Activated CD8-positive, alpha-beta memory T cell treated with anti-CD3 and anti-CD28 coated beads, Interleukin-2, amount 50 U/mL, for 48 hours (primary cell): ENCODE measurements at regions not wholly inside any gene's neighbourhood (a gene's known extent, or its start where the extent isn't known, plus 50 kb on each side); places are given as distances from the start of the nearest gene placed in this dataset.

Experiments used
- DNase-seq: peaks from one replicate; pipeline ENCODE4 v3.0.0-alpha.2; 2020

DNA sequence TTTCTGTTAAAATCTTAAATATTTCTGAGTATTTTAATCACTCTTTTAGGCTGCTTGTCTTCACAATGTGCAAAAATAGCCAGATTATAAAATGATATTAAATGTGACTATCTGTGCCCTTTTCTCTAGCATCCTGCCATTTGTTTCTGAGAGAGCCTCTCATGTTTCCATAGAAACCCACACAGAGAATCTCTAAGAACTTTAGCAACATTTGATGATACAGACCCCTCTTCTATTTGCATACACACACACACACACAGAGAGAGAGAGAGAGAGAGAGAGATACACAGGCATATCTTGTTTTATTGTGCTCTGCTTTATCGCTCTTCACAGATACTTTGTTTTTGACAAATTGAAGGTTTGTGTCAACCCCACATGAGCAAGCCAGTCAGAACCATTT, 134.5 kb upstream of the DDX18 start:
- DNase-seq, result no peak

DNA sequence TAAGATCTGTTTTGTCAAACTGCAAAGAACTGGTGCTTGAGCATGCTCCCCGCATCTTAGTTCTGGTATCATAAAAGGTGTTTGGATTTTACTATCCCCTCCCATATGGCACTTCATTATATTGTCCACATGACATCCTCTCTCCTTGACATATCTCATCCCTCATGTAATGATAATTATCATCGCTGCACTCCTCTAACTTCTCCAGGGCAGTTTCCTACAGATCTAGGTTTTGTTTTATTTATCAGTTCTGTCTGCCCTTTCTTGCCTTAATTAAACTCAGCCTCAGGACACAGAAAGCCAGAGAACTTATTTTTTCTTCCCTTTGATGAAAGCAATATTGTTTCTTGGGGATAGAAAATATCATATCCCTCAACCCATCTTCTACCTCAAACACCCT, 129.6 kb upstream of the DDX18 start:
- no peak for DNase-seq

DNA sequence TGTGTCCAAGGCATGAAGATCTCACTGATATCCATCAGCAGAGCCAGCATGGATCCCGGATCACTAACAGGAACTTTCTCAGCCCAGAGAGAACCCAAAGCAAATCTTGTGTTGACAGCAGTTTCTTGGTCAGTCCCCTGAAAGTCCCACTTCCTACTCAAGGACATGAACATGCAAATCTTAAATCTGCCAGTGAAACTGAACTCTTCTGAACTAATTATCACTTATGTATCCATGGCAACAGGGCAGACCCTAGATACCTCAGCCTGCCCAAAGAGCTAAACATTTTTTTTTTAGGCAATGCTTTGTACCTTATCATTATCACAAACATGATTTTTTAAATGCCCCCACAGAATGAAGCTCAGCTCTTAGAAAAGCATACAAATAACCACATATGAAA, 127.8 kb upstream of the DDX18 start:
- no peak for DNase-seq

DNA sequence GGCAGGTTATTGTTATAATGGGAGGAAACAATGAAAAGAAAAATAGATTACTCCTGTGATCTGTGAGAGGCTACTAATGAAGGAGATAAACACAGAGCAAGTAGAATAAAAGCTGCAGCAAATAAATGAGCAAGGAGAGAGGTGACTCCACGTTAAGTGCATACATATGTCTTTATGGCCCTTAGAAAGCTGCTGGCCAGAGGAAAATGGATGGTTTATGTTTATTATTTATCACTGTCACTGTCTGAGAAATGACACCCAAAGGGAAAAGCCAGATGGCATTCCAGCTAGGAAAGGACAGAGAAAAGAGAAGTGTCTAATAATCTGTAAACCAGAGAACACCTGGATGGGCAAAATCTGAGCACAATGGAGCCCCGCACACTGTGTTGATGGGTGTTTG, 122.9 kb upstream of the DDX18 start:
- DNase-seq, result no peak

DNA sequence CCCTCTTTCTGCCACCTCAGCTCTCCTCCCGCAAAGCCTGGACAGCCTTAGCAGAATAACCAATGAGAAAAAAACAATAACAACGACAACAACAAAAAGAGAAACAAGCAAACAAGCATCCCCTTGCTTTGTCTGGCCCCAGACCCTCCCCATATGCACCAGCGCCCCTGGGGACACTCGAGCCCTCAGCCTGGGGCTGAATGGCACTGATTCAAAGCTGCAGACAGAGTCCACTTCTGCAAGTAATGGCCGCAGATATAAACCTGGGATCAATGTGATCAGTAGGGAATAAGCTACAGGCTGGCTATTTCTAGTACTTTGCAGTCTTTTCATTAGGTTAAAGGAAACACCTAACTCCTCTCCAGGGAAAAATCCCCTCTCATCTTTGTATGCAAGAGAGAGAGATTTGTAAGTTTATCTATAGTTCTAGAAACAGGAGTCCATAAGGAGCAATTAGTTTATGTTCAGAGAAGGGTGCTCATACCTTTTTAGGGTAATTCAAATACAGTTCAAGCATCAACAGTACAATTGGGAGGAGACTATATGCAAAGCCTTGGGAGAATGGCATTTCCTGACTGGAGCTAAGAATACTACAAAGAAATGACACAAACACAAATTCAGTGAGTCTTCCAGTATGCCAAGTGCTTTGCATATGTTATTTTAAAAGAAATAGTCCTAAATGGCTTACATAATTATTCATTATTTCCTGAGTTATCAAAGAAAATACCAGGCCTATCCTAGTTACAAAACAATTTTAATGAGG, 122.3 kb upstream of the DDX18 start:
- no peak for DNase-seq

DNA sequence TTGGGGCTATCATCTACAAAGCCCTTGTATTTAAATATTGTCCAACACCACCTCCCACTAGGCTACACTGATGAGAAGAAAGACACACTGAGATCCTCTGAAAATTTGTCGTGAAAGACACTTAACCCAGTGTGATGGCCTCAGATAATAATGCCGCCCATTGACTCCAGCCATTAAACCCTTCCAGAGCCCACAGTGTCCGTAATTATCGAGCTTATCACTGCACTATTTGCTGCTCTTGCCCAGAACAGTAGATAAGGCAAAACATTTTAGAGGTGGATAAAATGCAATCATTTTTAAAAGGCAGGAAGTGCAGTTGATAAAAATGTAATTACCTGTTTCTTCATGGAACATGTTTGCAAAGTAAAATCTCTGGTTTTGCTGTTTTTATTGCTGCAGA, 121.3 kb upstream of the DDX18 start:
- DNase-seq, result no peak

DNA sequence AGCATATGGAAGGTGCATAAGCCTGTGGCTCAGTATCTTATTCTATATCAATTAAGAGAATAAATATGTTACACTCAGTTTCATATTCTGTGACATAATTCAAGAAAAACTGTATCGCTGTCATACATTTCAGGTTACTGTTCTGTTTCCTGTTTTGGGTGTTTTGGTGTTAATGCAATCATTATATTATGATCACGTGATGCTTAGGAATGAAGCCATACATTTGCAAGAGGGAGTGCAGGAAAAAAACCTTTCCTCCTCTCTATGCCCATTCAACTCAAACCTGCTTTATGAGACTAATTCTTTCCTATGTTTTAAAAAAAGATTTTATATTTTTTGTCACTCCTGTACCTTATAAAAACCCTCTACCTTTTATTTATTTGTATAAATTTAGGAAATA, 120.8 kb upstream of the DDX18 start:
- no peak for DNase-seq

DNA sequence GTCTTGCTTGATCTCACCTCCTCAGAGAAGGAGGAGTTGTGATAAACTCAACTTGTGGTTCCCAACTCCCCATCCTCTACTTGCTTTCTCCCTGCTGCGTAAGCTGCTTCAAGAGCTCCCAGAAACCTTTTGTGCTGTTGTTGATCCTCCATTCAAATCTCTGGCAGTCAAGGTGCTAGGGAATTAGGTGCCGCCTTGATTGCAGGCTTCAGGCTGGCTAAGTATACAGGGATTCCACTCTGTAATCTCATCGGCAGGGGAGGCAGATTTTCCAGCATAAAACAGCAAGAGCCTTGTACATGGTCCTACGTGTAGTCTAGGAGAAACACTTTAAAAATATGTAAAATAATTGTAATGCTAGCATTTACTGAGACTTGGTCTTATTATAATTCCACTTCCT, 116.2 kb upstream of the DDX18 start:
- no peak for DNase-seq

DNA sequence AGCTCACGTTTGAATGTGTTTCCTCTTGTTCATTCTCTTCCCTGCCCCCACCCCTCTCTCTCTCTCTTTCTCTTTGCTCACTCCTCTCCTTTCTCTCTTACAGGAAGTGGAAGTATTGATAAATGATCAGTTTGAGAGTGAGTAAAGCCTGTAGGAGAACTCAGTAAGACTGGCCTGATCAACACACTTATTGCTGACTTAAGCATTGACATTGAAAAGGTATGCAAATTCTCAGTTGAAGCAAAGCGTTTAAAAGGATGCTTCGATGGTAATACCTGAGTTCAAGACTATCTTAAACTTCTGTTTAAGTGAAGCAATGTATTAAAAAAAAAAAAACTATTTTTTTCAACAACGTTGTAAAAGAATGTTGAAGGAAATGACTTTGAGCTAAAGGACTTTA, 115.7 kb upstream of the DDX18 start:
- no peak for DNase-seq

DNA sequence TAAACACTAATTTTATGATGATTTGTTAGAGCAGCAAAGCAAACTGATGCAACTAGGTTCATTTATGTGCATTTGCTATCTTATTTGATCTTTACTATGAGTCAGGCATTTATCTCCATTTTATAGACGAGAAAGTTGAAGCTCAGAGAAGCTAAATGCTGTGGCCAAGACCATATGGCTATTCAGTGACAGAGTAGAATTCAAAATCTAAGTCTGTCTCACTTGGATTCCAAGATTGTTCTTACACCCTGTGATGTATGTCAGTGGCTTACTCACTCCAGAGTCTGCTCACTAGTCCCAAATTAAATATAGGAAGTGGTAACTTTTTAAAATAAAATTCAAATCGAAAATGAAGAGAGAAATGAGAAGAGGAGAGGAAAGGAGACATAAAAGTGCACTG, 114.0 kb upstream of the DDX18 start:
- no peak for DNase-seq

DNA sequence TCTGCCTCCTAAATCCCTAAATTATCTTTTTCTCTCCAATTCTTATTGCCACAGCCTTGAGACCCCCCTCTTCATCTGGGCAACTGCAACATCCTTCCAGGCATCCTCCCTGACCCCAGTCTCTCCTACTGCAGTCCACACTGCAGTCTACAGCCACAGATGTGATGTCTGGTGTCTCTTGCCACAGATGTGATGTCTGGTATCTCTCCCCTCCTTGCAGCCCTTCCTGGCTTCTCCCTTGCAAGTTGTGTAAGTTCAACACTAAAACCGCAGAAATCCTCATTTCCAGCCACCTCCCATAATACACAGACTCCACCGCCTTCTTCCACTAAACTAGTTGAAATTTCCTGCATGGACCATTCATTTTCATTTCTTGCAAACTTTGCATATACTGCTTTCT, 113.1 kb upstream of the DDX18 start:
- DNase-seq, result no peak

DNA sequence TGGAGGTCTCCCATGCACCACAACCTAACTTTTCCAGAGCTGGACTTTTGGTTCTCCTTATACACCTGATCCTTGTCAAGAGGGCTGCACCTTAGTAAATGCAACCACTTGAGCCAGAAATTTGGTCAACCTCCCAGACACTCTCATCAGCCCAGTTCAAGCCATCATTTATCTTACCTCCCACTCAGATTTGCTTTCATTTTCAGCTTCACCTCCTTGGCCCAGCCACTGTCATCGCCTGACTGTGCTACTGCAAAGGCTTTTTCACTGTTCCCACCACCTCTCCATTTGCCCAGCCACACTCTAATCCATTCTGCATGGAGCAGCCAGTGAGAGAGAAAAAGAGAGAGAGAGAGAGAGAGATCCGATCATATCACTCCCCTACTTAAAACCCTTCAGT, 112.4 kb upstream of the DDX18 start:
- DNase-seq, result no peak

DNA sequence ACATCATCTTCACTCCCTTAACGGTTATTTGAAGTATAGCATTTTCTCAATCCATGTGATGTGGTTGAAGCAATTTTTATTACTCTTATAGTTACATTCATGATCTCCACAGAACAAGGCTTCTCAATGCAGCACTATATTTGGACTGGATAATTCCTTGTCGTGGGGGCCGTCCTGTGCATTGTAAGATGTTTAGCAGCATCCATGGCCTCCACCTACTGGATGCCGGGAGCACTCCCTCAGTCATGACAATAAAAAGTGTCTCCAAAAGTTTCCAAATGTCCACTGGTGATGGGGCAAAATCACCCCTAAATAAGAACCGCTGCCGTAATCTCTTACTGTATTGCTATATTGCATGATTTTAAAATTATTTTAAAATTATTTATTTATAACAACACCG, 110.6 kb upstream of the DDX18 start:
- DNase-seq, result no peak

DNA sequence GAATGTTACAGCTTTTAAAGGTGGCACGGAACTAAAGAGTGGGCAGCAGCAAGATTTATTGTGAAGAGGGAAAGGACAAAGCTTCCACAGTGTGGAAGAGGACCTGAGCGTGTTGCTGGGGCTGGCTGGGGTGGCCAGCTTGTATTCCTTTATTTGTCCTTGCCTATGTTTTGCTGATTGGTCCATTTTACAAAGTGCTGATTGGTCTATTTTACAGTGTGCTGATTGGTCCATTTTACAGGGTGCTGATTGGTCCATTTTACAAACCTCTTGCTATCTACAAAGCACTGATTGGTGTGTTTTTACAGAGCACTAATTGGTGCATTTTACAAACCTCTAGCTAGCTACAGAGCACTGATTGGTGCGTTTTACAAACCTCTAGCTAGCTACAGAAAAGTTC, 109.7 kb upstream of the DDX18 start:
- no peak for DNase-seq

DNA sequence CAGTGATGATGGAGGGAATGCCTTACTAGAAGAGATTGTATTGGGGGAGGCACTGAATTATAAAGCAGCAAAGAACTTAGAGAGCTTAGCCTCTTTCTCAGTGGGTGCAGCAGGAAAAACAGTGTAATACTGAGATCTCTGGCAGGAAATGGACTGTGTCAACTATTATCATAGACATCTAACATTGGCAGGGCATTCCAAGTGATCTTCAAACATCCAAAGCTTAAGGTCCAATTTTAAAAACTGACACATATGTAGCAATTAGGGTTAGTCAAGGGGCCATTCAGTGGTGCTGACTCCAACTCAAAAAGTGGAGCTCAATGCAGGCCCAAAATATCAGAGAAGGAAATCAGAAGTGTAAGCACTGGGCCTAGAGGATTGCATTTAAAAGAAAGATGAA, 106.6 kb upstream of the DDX18 start:
- DNase-seq, result no peak

DNA sequence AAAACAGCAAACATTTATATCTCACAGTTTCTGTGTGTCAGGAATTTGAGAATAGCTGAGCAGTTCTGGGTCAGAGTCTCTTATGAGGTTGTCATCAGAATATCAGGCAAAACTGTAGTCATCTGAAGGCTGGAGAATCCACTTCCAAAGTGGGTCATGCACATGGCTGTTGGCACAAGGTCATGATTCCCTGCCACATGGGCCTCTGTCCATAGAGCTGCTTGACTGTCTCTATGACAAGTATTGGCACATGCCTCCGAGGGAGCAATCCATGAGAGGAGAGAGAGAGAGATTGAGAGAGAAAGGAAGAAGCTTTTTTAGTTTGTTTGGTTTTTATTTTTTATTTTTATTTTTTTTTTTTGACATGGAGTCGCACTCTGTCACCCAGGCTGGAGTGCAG, 101.8 kb upstream of the DDX18 start:
- no peak for DNase-seq

DNA sequence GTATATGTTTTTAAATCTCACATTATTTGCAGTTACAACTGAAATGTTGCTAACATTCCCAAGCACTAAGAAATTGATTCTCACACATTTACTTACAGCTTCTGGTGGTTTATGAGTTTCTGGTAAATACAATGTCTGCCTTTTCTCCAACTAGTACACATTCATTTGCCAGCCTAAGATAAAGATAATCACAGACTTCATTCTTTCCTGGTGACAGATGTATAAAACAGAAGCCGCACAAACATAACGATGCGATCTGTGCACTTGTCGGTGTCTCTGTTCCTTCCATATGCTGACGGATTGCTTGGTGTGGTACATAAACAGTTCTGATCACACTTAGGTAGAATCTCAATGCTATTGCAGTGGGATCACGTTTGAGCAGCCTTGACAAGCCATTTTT, 100.4 kb upstream of the DDX18 start:
- no peak for DNase-seq

DNA sequence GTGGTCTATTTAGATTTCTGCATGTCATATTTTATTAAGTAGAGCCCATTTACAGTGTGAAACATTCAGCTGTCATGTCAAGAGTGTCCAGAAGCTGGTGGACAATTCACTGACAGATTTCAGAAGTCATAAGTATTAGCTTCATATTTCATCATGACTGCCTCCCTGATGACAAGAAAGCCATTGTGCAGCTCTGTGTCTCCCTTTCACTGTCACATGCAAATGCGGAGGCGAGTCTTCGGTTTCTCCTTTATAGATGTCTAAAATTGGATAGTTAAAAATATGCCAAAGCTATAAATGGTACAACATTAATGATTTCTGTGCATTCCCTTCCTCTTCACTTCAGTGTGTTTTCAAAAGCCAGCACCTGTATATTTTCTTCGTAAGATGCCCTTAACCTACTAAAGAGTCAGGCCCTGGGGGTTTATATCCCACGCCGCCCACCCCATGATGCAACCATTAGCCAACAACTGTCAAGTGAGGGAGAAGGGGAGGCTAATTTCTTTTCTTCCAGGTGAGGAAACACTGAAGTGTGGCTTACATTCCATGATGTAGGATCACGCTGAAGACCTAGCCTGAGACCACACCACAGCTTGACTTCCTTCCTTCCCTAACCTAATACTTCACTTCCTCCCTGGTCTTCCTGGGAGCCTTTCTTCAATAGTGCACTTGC, 99.6 kb upstream of the DDX18 start:
- no peak for DNase-seq

DNA sequence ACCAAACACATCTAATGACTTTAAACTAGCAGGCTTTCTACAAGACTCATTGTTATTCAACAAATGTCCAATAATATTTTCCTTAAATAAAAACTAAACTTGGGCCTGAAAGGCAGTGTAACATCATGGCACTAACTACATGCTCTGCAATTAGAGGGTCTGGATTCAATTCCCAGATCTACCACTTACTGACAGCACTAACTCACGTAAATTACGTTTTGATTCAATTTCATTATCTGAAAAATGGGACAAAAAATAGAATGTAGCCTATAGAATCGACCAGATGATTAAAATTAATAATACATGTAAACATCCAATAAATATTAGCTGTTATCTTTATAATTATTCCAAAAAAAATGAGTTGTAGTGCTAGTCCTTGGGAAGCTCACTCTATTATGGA, 98.0 kb upstream of the DDX18 start:
- DNase-seq, result no peak

DNA sequence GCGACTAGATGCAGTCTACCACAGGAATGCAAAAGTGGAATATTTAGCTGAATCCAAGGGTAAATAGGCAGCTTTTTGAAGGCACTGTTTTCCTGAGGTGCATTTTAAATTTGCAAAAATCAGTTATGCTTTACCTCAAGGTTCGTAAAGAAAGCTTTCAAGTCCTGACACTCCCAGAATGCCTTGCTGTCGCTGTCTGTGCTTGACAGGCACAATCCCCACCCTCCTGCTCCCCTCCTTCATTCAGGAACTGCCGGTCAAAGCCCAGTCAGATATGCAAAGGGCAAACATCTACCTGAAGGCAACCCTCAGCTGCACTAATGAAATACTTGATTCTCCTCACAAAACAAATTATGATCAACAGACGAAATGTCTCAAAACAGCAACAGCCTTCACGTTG, 97.4 kb upstream of the DDX18 start:
- no peak for DNase-seq

DNA sequence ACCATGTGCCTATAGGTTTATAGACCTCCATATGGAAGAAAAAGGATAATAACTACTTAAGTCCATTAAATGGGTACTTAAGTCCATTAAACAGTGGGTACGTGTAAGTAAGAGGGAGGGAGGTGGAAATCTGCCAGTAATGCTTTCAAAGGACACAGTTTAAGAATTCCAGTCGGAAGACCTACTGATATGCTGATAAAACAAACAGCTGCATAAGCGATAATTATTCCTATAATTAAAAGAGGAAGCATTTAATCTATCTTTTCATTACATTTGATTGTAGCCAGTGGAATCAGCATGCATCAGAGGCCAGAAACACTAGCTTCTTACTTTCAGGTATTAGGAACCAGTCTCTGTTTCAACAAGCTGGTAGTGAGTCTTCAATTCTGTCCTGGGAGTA, 96.4 kb upstream of the DDX18 start:
- DNase-seq, result no peak

DNA sequence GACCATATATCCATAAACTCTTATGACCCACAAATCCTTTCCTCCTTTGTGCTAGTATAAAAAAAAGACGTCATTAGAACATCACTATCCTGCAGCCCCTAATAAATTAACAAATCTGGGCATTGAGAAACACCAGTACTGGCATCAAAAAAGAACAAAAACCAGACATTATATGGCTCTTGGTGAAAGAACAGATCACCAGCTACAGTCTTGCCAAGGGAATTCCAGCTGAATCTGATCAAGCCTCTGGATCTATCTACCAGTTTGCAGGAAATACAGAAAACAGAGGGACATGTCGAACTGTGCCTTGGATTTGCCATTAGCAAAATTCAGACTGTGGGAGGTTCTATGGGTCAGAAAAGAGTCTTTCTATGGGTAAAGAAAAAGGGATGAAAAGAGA, 93.7 kb upstream of the DDX18 start:
- no peak for DNase-seq

DNA sequence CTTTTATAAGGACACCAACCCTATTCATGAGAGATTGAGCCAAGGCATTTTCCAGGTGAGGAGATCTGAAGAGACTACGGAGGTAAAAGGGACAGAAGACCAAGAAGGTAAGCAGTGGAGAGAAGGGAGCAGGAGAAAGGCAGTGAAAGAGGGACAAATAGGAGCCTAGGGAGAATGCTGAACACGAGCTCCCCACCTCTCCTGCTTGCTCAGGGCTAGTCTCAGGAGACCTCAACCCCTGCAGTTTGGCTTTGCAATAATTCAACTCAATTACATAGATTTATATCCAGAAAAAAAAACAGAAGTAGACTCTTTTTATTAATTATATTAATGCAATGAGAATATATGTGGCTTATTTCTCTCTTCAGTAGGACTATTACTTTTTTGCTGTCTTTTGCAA, 91.0 kb upstream of the DDX18 start:
- no peak for DNase-seq

DNA sequence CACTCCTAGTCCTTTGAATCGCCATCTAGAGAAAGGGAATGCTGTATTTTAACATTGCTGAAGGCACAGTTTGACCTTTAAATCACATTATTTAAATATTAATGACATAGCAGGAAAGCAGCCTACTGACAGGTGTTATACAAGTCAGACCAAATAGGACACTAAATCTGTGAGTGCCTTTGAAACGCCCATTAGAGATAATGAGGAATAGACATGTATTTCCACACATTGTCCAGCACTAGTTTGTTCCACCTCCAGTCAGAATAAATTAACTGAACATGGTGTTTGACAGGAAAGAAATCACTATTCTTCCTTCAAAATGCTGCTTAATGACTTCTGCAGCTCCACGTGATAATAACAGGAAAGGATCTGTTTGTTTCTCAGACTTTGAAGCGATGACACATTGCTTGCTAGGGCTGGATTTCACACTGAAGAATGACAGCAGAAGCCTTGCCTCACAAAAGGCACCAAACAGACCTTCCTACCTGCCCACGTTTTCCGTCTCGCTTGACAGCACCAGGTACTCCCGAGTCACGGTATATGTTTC, 90.5 kb upstream of the DDX18 start:
- DNase-seq, result no peak

DNA sequence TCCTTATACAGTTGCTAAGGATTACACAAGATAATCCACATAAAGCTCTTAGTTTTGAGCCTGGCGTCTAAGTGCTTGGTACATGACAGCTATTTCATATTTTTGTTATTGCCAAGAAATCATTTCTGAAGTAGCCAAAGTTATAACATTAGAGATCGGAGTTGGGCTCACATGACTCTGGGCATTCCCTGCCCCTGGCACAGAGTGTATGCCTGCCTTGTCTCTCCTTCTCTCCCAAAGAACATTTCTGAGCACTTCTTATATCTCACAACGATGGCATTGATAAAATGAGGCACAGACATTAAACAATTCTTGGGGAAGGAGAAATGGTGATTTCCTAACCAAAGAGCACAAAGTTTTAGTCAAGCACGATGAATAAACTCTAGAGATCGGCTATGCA, 87.7 kb upstream of the DDX18 start:
- no peak for DNase-seq
